ENCODE measurements at regions not wholly inside any gene's neighbourhood (a gene's known extent, or its start where the extent isn't known, plus 50 kb on each side); places are given as distances from the start of the nearest gene placed in this dataset.

GRCh38 chr12:75694534-75695268 lies 183.3 kb upstream of the KRR1 start:
- Histone ChIP-seq H2BK120ac (ENCODE audit: low read depth, low read length) (peak overlapping the region; percentile 93), H3K14ac (replicated peaks; ENCODE audit: low read depth, low read length) (peak overlapping the region; percentile 33; the same call in 1 of the 2 replicates), H3K27ac (ENCODE audit: insufficient read depth, low read length) (no peak overlapping the region), H3K56ac (ENCODE audit: extremely low read depth, insufficient read depth, low read length) (no peak overlapping the region), H2AFZ (replicated peaks; ENCODE audit: low read length, poor library complexity) (no peak overlapping the region), H2AK9ac (replicated peaks; ENCODE audit: low read depth, low read length, poor library complexity) (no peak overlapping the region), H3K79me1 (ENCODE audit: low read depth in 1 of 2, low read length in 2 of 2) (peaks cover 5 to 6% of the 10 kb centered on the region in 2 experiments; a peak in 3 of 4 replicates), H3K27me3 (ENCODE audit: control insufficient read depth, insufficient read depth, low read length) (no peaks in the 10 kb centered on the region), H3K4ac (ENCODE audit: low read depth, low read length) (peak overlapping the region; percentile 80), H3K9ac (ENCODE audit: low read depth, low read length) (no peak overlapping the region), H2BK15ac (ENCODE audit: low read depth, low read length) (peak overlapping the region; percentile 26; the same call in 1 of the 3 replicates), H3K36me3 (ENCODE audit: control insufficient read depth, insufficient read depth, low read length) (peaks cover 1% of the 10 kb centered on the region; the same call in 1 of the 2 replicates), H3K4me1 (ENCODE audit: control insufficient read depth, insufficient read depth, low read length) (peaks cover 3% of the 10 kb centered on the region), H3K18ac (ENCODE audit: low read depth, low read length) (peak overlapping the region; percentile 91), H3K4me2 (ENCODE audit: low read depth, low read length) (no peak overlapping the region), H2BK5ac (ENCODE audit: low read depth, low read length, poor library complexity, severe bottlenecking) (peak overlapping the region; percentile 1), H2AK5ac (ENCODE audit: low read depth, low read length) (peak overlapping the region; percentile 80; the same call in 1 of the 2 replicates), H4K5ac (ENCODE audit: low read depth, low read length) (peak overlapping the region; percentile 63), H4K8ac (ENCODE audit: low read depth in 2 of 2, low read length in 2 of 2) (peak overlapping the region; percentile 30 to 77; a peak in 3 of 4 replicates), H3K9me1 (ENCODE audit: insufficient read depth, low read length) (peaks cover 4% of the 10 kb centered on the region; the same call in 1 of the 2 replicates), H3K9me3 (ENCODE audit: control insufficient read depth, insufficient read depth, low read length) (no peaks in the 10 kb centered on the region), H4K20me1 (ENCODE audit: insufficient read depth, low read length) (no peaks in the 10 kb centered on the region), H2BK20ac (ENCODE audit: low read depth, low read length) (peak overlapping the region; percentile 93), H4K91ac (ENCODE audit: insufficient read depth, low read depth, low read length) (peak overlapping the region; percentile 70), H3K4me3 (ENCODE audit: insufficient read depth, low read depth, low read length) (no peak overlapping the region), H3K23ac (ENCODE audit: low read depth, low read length) (peak overlapping the region; percentile 37; the same call in 1 of the 2 replicates)
- DNase-seq (peak; percentile 43), ATAC-seq (ENCODE audit: low read depth) (no peak)
- CTCF ChIA-PET, result interaction anchor here (0.5 kb wide), 1 partner anchor 415 kb away, joined by 3 read pairs; no protein-coding TSS in a partner anchor
- no TSS peak for BruUV-seq (replicated peaks)
- WGBS, 2 experiments (ENCODE audit: extremely low coverage in 2 of 2, insufficient read length in 1 of 2), result no CpG with 5 or more reads among the region's 1 CpG
- in situ Hi-C loops (cut with MboI; ENCODE audit: low sequenced_read_pairs), result loop anchor here (10.0 kb wide), 1 partner anchor 330 kb away; no protein-coding TSS in a partner anchor
- dilution Hi-C loops (cut with HindIII; ENCODE audit: low sequenced_read_pairs, unreplicated experiment), result no loop called here
- POLR2A ChIA-PET (ENCODE audit: unreplicated experiment), result interaction anchor here (0.6 kb wide), 1 partner anchor 11 kb away, joined by 6 read pairs; no protein-coding TSS in a partner anchor
- TF ChIP-seq FOS (IDR thresholded peaks at IDR 0.05; ENCODE audit: low read depth, low read length) (0 out of 2 replicates have a peak, but pooled peaks have one; percentile 29), CHD1 (IDR thresholded peaks at IDR 0.05; ENCODE audit: low read depth, low read length) (no peak), MAFK (IDR thresholded peaks at IDR 0.05; ENCODE audit: low read depth, low read length) (no peak)
- intact Hi-C loops (cut with micrococcal nuclease), result no loop called here
